HepG2 (cell line): ENCODE measurements at regions not wholly inside any gene's neighbourhood (a gene's known extent, or its start where the extent isn't known, plus 50 kb on each side); places are given as distances from the start of the nearest gene placed in this dataset.

Experiments used
- ATAC-seq: fragments of 200-7000 bp; cut with Tn5 transposase; 3 replicates; pipeline ENCODE4 v1.9.1; 2020; ENCODE audit warnings: mild to moderate bottlenecking, moderate library complexity
- BruUV-seq: library from RNA; stranded (reverse); fragments of 400-500 nt; replicated peaks from 2 replicates; lab custom pipeline; 2021; lab: Mats Ljungman, UMichigan
- CTCF ChIA-PET: fragments of 300-600 bp; formaldehyde crosslinking; extraction: SDS; loops from one replicate; lab custom pipeline; 2021; ENCODE audit warnings: low total read pairs, inconsistent platforms, low intra/inter-chr PET ratio; lab: Yijun Ruan, JAX
- POLR2A ChIA-PET: fragments of 350-600 bp; sonication (Branson Sonifier 250); formaldehyde crosslinking; loops from one replicate; lab custom pipeline; 2020; ENCODE audit warnings: antibody characterized with exemption, inconsistent platforms; lab: Yijun Ruan, JAX
- DNase-seq: peaks from one replicate; pipeline ENCODE4 v3.0.0-alpha.2; 2015; ENCODE audit warnings: low spot score
- FAIRE-seq: peaks from 3 replicates; lab custom pipeline; 2011; peaks lifted over from hg19 to GRCh38; lab: Jason Lieb, UNC
- H2AFZ ChIP-seq: one replicate; pipeline ENCODE4 v1.6.1; 2011; ENCODE audit warnings: low read length, inconsistent platforms
- H3K27ac ChIP-seq: fragments of 300-600 bp; 3 replicates; pipeline ENCODE4 v1.8.0; 2011; ENCODE audit warnings: mixed run types, mild to moderate bottlenecking, mixed read lengths, low read length, inconsistent platforms; ENCODE audit not compliant: insufficient read depth; ENCODE audit errors: extremely low read length
- H3K27me3 ChIP-seq, 2 experiments: fragments of 200-600 bp in 1 of 2; 2 replicates in 1 of 2; 3 replicates in 1 of 2; pipeline versions ENCODE4 v1.6.0 to v1.8.0; 2011; ENCODE audit warnings: low read length in 2 of 2, mild to moderate bottlenecking in 2 of 2, moderate library complexity in 2 of 2, inconsistent platforms in 1 of 2; ENCODE audit not compliant: insufficient read depth in 2 of 2, control insufficient read depth in 1 of 2
- H3K36me3 ChIP-seq, 2 experiments: fragments of 200-600 bp in 1 of 2; replicated peaks in 1 of 2; 2 replicates in 1 of 2; 3 replicates in 1 of 2; pipeline versions ENCODE4 v1.5.1 to v1.8.0; 2011; ENCODE audit warnings: low read length in 2 of 2, inconsistent platforms in 1 of 2; ENCODE audit not compliant: insufficient read depth in 2 of 2, control insufficient read depth in 1 of 2
- H3K4me1 ChIP-seq: 2 replicates; pipeline ENCODE4 v1.5.1; 2012; ENCODE audit warnings: low read length, inconsistent platforms; ENCODE audit not compliant: insufficient read depth
- H3K4me2 ChIP-seq: 2 replicates; pipeline ENCODE4 v1.6.0; 2011; ENCODE audit warnings: low read depth, low read length, inconsistent platforms
- H3K4me3 ChIP-seq, 3 experiments: fragments of 200-600 bp in 1 of 3; sonication (generic), shearing (Covaris generic) in 1 of 3; replicated peaks in 1 of 3; 2 replicates each; pipeline ENCODE4 v1.5.1; 2011 to 2016; ENCODE audit warnings: low read length in 3 of 3, inconsistent platforms in 2 of 3, low read depth in 2 of 3, mild to moderate bottlenecking in 2 of 3, control low read depth in 1 of 3, mixed read lengths in 1 of 3; ENCODE audit not compliant: insufficient read depth in 1 of 3
- H3K79me2 ChIP-seq: one replicate; pipeline ENCODE4 v1.6.1; 2011; ENCODE audit warnings: low read length, inconsistent platforms; ENCODE audit not compliant: insufficient read depth
- H3K9ac ChIP-seq: 2 replicates; pipeline ENCODE4 v1.6.0; 2011; ENCODE audit warnings: mild to moderate bottlenecking, low read depth, low read length, inconsistent platforms; ENCODE audit not compliant: insufficient read depth
- H3K9me3 ChIP-seq: 2 replicates; pipeline ENCODE4 v1.5.1; 2012; ENCODE audit warnings: mild to moderate bottlenecking, low read length
- H4K20me1 ChIP-seq: 2 replicates; pipeline ENCODE4 v1.6.0; 2011; ENCODE audit warnings: inconsistent platforms, mild to moderate bottlenecking, low read length, moderate library complexity; ENCODE audit not compliant: insufficient read depth
- FOXK1 ChIP-seq: sonication (generic); formaldehyde crosslinking; IDR thresholded peaks from 2 replicates; pipeline ENCODE4 v1.4.0; 2020; ENCODE audit warnings: low read depth, missing genetic modification reagents, borderline replicate concordance
- RNF2 ChIP-seq: fragments of 450-650 bp; conservative IDR thresholded peaks from 2 replicates; pipeline ENCODE4 v1.6.1; 2016; ENCODE audit warnings: low read depth
- SMAD3 ChIP-seq: sonication (generic); formaldehyde crosslinking; IDR thresholded peaks from 2 replicates; pipeline ENCODE4 v1.4.0; 2020; ENCODE audit warnings: missing genetic modification reagents
- TRIM24 ChIP-seq: sonication (generic); formaldehyde crosslinking; IDR thresholded peaks from 2 replicates; pipeline ENCODE4 v1.8.0; 2022; ENCODE audit warnings: mild to moderate bottlenecking, missing genetic modification reagents
- ZBTB14 ChIP-seq: sonication (generic); formaldehyde crosslinking; IDR thresholded peaks from 2 replicates; pipeline ENCODE4 v1.4.0; 2020; ENCODE audit warnings: missing genetic modification reagents
- ZBTB4 ChIP-seq: sonication (generic); formaldehyde crosslinking; IDR thresholded peaks from 2 replicates; pipeline ENCODE4 v1.4.0; 2020; ENCODE audit warnings: missing genetic modification reagents, mild to moderate bottlenecking, borderline replicate concordance
- ZFP36L1 ChIP-seq: sonication (generic); formaldehyde crosslinking; IDR thresholded peaks from 2 replicates; pipeline ENCODE4 v1.8.0; 2022; ENCODE audit warnings: mild to moderate bottlenecking, missing genetic modification reagents, moderate library complexity
- WGBS: methylation state at CpG from one replicate; pipeline ENCODE4 v1.1.6; 2017; ENCODE audit warnings: low lambda C conversion rate; 5-methylcytosine and 5-hydroxymethylcytosine counted together
- in situ Hi-C: cut with HindIII; loops from 2 replicates; pipeline ENCODE4 v1.10.0; 2017; ENCODE audit warnings: low pct_unique_long_range_greater_than_20kb; ENCODE audit not compliant: extremely low pct_ligation_motif_present
- intact Hi-C: fragments of 100-400 bp; cut with micrococcal nuclease; formaldehyde crosslinking; loops from one replicate; pipeline ENCODE4 v1.10.0; 2022; ENCODE audit not compliant: unreplicated experiment

GRCh38 chr5:37926732-37927131, 86.9 kb upstream of the GDNF start:
- TF ChIP-seq FOXK1 (CRISPR knock-in tag) = no peak
- no peak for TF ChIP-seq SMAD3 (CRISPR knock-in tag)
- TF ChIP-seq ZBTB4 (CRISPR knock-in tag) = no peak
- no peak for TF ChIP-seq RNF2
- no peak for TF ChIP-seq ZBTB14 (CRISPR knock-in tag)
- TF ChIP-seq TRIM24 (CRISPR knock-in tag) = no peak
- no peak for TF ChIP-seq ZFP36L1 (CRISPR knock-in tag)
- BruUV-seq = no TSS peak
- DNase-seq (no peak), FAIRE-seq (no peak), ATAC-seq (no peak)
- no peaks in the 10 kb centered on the region for H4K20me1 ChIP-seq
- POLR2A ChIA-PET = no interaction called here
- no peak overlapping the region for H2AFZ ChIP-seq
- no peaks in the 10 kb centered on the region for H3K79me2 ChIP-seq
- H3K9ac ChIP-seq = no peak overlapping the region
- CTCF ChIA-PET = no interaction called here
- in situ Hi-C loops (no loop called here), intact Hi-C loops (no loop called here)
- no peak overlapping the region for H3K27ac ChIP-seq
- WGBS = 8% methylated on average over 2 of the region's 2 CpGs
- H3K4me3 ChIP-seq = no peak overlapping the region
- no peaks in the 10 kb centered on the region for H3K4me1 ChIP-seq
- peaks cover 1 to 31% of the 10 kb centered on the region in 2 experiments; a peak in 3 of 5 replicates for H3K27me3 ChIP-seq
- H3K9me3 ChIP-seq = no peaks in the 10 kb centered on the region
- H3K4me2 ChIP-seq = no peak overlapping the region
- no peaks in the 10 kb centered on the region for H3K36me3 ChIP-seq
